Astrocyte of the spinal cord (primary cell): ENCODE measurements at regions not wholly inside any gene's neighbourhood (a gene's known extent, or its start where the extent isn't known, plus 50 kb on each side); places are given as distances from the start of the nearest gene placed in this dataset.

Experiments
- DNase-seq: peaks from one replicate; pipeline ENCODE4 v3.0.0; 2011; ENCODE audit warnings: low read depth, low spot score
- H3K4me3 ChIP-seq: 2 replicates; pipeline ENCODE4 v1.5.1; 2011; ENCODE audit warnings: low read depth, mild to moderate bottlenecking, low read length, moderate library complexity
- CTCF ChIP-seq: IDR thresholded peaks from 2 replicates; pipeline ENCODE4 v1.5.1; 2012; ENCODE audit warnings: low read depth, mild to moderate bottlenecking, low read length, inconsistent platforms
- in situ Hi-C: cut with HindIII; loops from 2 replicates; pipeline ENCODE4 v1.10.0; 2017; ENCODE audit warnings: low sequenced_read_pairs

- in situ Hi-C loops, result no loop called here
- no peak for DNase-seq
- no peak for TF ChIP-seq CTCF
- no peak overlapping the region for H3K4me3 ChIP-seq
These were observed 674.7 kb downstream of the CCSER2 start for GRCh38 chr10:85003083-85003482.

- DNase-seq, result no peak
- TF ChIP-seq CTCF, result no peak
- H3K4me3 ChIP-seq, result no peak overlapping the region
- in situ Hi-C loops, result no loop called here
These were observed 680.2 kb downstream of the CCSER2 start for GRCh38 chr10:85008488-85009184.

GRCh38 chr10:85012305-85012704 is 683.9 kb downstream of the CCSER2 start:
- DNase-seq, result no peak
- TF ChIP-seq CTCF, result no peak
- no peak overlapping the region for H3K4me3 ChIP-seq
- in situ Hi-C loops, result no loop called here

- no peak for DNase-seq
- in situ Hi-C loops, result no loop called here
- no peak overlapping the region for H3K4me3 ChIP-seq
- TF ChIP-seq CTCF, result no peak
These were observed 698.6 kb downstream of the CCSER2 start for GRCh38 chr10:85026878-85027467.

- TF ChIP-seq CTCF, result no peak
- H3K4me3 ChIP-seq, result no peak overlapping the region
- in situ Hi-C loops, result no loop called here
- DNase-seq, result no peak
These were observed 704.6 kb downstream of the CCSER2 start for GRCh38 chr10:85032981-85033380.

- in situ Hi-C loops, result no loop called here
- no peak for DNase-seq
- TF ChIP-seq CTCF, result no peak
- H3K4me3 ChIP-seq, result no peak overlapping the region
These were observed 708.3 kb downstream of the CCSER2 start for GRCh38 chr10:85036661-85037060.
